ENCODE measurements at regions not wholly inside any gene's neighbourhood (a gene's known extent, or its start where the extent isn't known, plus 50 kb on each side); places are given as distances from the start of the nearest gene placed in this dataset.
"Not testable (repeated sequence)": the region's sequence is repeated elsewhere in the genome, so short reads cannot be mapped to it uniquely, and the experiment has no call there.

DNA sequence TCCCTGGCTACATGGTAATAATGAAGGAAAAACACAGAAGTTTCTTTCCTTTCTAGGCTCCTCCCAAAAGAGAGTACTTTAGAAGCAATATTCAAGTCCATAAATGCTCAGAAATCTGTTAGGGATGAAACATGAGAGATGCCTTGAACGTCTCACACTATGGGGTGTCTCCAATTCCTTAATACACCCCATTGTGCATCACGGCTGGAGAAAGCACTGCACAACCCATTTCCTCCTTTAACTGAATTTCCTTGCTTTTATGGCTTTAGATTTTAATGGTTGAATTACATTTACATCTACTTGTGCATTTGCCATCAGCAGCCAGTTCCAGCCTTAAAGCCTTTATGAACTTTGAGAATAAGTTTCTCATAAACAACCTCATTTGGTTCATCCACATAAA is 498.9 kb upstream of the PTBP2 start:
- no peak for FAIRE-seq

DNA sequence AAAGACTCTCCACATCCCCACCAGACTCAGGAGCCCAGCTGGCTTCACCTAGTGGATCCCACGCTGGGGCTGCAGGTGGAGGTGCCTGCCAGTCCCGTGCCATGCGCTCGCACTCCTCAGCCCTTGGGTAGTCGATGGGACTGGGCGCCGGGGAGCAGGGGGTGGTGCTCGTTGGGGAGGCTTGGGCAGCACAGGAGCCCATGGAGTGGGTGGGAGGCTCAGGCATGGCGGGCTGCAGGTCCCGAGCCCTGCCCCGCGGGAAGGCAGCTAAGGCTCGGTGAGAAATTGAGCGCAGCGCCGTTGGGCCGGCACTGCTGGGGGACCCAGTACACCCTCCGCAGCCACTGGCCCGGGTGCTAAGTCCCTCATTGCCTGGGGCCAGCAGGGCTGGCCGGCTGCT is 497.4 kb upstream of the PTBP2 start:
- FAIRE-seq = not testable (repeated sequence)

DNA sequence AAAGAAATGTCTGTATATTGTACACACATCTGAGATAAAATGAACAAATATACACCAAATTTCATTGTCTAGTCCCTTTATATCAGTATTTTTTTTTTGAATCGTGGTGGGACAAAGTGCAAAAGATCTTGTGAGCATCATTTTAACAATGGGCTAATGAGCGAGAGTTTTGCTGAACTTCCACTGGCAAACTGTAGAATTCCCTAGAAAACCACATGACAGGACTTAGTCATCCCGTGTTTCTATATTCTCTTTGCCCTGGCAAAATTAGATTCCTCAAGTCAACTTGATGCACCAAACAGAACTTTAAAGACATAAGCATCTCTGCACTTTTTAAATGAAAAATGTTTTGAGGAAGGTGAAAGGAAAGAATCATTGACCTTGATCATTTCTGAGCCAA is 488.2 kb upstream of the PTBP2 start:
- no peak for FAIRE-seq

DNA sequence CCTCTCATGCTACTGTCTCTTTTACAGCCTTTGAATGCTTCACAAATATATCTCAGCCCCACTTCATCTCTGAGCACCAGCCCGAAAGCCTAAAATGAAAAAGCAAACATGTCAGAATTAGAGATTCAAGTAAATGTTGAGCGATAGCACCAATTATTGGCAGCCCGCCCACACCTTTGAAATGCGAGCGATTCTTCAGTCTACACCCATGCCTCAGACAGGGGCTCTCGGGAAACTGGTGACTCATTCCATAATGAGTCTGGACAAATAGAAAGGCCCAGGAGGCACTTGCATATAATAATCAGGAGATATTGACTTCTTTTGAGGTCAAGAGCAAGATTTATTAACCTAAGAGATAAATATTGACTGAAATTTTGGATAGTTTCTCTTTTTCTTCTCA is 487.3 kb upstream of the PTBP2 start:
- no peak for FAIRE-seq

DNA sequence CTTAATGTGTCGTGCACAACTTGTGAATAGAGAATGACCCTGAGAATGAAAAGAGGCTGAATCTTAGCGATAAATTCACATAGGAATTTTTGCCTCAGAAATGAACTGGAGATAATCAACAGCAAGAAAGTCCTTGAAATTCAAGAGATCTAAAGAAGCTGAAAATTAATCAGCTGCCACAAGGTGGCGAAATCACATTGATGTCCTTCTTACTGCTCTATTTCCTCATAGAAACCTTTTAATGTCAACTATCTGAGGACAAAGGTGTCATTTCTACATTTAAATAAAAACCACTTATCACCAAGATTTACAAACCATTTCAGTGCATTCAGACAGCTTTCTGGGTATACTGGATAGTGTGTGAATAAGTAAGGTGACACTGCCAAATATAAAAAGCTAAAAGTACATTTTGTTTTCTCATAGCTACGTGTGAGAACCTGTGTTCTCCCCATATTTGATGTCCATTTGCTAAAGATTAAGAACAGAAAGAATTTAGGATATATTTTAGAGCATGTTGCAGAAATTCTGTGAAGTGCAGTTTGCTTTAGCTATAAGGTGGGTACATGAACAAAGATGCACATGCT is 485.3 kb upstream of the PTBP2 start:
- FAIRE-seq = peak; percentile 77

DNA sequence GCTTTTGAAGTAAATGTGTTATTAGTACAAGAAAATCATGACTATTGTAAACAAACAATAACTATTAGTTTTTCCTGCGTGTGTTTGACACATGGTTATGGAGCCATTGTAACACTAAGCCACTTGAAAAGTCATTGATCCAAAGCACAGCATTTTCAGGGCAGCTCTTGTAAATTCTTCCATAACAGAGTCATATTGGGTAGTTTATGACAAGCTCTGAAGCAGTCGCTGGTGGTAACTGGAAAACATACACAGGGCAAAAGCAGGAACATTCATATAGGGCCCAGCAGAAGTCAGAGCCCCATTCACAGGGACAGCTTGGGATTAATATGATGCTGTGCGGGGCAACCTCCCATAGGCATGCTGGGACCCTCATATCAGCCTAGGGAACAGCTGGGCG is 483.2 kb upstream of the PTBP2 start:
- no peak for FAIRE-seq

DNA sequence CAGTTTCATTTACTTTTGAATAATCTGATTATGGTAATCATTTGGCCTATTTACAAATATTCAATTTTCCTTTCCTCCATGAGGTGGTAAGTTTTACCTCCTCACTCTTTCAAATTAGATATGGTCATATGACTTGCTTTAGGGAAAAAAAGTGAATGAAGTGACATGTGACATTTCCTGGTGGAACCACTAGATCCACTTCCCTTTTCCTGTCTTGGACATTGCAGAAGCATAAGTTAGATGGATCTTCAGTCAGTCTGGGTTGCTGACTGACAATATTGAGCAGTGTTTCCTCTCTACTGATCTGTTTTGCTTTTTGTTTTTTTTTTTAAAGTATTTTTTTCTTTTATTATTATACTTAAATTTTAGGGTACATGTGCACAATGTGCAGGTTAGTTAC is 481.1 kb upstream of the PTBP2 start:
- no peak for FAIRE-seq

DNA sequence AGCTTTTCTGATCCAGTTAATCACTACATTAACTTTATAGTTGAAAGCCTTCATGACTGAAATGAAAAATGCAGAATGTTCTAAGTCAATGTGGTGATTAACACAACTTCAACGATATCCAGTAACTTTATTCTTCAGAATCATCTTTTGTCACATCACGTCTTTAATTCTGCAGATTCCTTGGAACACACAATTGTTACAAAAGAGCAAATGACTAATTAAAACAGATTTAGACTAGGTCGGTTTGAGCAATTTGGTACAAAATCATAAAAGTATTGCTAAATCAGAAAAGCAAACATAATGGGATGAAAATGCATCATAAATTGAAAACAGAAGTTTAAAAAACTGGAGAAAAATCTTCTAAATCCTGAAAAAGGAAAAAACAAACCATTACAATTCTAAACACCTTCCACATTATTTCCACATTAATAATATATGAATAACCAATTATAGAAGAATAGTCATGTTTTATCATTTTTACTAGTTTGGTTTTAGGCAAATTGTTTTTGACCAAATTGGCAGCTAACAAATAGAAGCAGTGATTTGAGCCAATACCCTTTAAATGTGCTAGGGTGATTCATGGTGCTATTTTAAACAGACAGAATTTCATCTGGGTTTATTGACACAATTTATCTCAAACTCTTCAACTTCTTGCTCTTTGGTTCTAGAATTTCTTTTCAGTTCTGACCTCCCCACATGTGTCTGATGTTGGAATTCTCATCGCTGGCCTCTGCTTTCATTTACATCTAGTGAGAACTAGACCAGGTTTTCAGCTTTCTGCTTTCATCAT is 468.1 kb upstream of the PTBP2 start:
- no peak for FAIRE-seq

DNA sequence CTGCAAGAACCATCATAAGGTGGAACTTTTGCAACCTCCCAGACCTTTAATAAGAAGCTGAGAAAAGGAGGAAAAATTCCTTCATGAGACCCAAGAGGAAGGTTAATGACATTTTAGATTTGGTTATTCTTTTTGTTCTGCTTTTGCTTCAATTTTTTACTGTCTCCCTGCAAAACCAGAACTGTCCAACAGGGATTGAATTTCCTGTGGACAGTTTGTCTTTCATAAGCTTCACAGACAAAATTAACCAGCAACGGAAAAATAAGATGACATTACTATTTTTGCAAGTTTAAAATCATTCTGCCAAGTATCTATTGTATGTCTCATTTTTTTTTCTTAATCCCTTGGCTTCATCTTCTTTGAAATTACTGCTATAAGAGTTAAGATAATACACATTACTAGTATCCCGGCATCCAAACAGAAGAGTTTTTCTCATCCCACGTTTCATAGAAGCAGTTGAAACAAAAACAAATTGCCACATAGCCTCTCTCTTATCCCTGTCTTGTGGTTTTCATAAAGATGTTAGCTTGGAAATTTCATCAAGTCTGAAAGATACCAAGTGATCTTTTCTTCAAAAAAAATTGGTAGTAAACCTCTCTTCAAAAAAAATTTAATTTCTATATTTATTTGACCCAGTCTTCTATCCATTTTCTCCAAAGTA is 465.3 kb upstream of the PTBP2 start:
- FAIRE-seq = no peak

DNA sequence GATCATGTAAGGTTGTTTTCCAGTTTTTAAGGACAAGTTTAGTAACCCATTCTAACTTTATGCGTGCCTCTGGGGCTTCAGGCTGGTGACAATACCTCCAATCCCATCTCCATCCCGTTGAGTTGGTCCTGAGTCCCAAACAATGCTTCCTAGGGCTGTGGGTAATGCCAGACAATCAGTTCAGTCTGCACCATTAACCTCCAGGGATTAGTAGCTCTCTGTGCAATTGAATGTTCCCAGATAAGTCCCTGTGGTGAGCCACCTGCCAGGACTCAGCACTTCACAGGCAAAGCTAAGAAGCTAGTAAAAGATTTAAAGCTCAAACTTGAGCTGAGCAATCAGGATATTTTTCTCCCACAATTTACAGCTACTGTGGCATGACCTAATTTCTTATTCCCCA is 462.2 kb upstream of the PTBP2 start:
- no peak for FAIRE-seq

DNA sequence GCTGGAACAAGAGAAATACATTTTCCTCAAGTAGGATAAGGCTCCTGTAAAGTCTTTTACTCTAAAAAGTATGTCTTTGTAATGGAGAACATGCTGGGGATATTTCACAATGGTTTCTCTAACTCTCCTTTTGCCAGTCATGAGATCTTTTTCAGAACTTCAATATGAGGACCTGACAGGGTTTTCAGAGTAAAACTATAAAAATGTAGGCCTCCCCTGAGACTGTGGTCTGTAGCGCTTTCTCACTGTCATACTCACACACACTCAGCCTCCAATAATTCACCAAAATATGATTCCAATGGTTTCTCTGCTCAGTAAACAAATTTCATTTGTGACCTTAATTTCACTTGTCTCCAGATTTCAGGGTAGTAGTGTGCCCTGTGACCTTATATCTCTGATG is 440.1 kb upstream of the PTBP2 start:
- no peak for FAIRE-seq

DNA sequence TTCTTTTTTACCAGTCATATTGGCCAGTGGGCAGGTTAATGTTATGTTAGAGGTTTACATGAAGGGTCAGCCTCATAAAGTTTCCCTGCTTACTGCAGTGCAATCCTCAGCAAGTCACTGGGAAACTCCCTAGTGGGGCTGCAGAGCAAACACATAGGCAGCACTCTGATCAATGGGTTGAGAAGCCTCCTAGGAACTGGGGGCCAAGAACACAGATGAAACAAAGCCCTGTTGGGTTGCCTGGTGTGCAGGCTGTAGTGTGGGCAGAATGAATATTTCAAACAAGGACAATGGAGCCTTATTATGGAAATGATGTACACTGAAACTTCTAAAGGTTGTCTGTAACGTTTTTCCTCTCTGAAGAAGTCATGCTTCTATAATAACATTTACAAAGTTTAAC is 431.6 kb upstream of the PTBP2 start:
- FAIRE-seq = no peak

DNA sequence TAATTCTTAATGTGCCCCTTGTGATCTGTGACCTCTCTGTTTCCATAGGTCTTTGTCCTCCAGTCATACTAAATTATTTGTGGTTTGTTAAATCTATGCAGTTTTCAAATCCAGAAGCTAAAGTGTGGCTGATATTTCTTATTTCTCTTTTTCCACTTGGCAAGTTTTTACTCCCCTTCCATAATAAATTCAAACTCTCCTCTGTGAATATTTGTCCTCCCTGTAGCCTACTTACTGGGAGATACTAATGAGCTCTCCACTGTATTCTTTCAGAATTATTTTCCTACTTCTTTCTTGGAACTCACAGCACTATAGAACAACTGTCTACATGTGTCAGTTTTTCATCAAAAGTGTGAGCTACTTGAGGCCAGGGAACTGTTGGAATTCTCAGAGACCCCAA is 430.8 kb upstream of the PTBP2 start:
- no peak for FAIRE-seq

DNA sequence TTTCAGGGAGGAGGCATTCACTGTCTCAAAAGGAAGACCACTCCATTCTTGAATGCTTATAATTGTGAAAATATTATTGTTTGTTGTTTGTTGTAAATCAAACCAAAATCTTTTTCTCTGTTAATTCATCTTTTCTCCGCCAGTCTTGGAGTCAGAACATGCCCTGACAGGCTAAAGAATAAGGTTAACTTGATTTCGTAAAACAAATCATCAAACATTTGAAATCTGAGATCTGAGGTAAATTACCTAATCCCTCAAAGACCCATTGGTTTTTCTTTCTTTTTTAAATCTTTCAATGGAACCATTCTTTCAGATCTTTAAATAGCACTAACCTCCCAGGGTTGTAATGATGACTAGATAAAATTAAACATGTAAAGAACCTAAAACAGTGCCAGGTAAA is 430.1 kb upstream of the PTBP2 start:
- FAIRE-seq = no peak

DNA sequence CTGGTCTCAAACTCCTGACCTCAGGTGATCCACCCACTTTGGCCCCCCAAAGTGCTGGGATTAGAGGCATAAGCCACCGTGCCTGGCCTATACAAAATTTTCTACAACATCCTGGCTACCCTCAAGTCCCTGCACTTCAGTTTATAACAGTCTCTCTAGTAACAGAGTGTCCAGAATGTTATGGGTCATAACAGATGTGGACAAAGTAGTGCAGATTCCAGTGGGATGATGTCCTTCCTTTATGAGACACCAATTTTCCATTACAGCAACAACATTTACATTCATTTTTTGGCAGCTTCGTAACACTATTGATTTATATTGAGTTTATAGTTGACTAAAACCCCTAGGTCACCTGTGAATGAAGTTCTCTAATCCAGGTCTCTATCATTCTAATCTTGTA is 429.4 kb upstream of the PTBP2 start:
- FAIRE-seq = no peak

DNA sequence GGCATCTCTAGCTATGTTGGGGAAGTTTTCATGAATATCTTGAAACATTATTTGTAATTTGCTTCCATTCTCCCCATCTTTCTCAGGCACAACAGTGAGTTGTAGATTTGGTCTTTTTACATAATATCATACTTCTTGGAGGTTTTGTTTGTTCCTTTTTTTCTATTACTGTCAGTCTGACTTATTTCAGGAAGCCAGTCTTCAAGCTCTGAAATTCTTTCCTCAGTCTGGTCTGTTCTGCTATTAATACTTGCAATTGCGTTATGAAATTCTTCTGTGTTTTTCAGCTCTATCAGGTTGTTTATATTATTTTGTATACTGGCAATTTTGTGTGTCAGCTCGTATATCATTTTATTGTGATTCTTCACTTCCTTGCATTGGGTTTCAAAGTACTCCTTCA is 424.6 kb upstream of the PTBP2 start:
- no peak for FAIRE-seq

DNA sequence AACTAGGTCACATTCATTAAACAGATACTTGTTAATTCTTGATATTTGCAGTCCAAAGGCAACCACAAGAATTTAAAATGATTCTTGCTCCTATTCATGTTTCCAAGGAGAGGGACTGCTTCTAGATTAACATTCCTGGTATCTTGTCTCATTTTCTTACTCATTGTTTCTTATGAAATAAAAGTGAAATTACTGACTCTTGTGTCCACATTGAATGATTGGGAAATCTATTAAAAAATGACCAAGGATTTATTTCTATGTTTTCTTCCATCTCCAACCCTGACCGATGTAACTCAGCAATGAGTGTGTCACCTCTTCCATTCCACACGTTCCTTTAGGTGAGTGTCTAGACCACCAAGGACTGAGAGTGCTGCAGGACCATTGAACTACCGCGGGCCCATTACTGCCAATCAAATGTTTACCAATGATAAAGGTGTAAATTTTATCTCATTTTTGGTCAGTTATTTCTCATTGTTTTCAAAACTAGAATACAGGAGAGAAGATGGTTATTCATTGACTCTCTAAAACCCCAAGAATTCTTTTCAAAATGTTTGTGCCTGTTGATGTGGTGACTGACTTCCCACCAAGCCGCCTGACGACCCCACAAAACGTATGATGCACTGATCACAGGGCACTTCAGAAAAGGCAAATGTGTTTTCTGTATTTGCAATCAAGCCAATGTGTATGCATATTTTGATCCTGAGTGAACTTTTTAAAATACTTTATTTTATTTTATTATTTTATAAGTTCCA is 414.6 kb upstream of the PTBP2 start:
- FAIRE-seq = no peak

DNA sequence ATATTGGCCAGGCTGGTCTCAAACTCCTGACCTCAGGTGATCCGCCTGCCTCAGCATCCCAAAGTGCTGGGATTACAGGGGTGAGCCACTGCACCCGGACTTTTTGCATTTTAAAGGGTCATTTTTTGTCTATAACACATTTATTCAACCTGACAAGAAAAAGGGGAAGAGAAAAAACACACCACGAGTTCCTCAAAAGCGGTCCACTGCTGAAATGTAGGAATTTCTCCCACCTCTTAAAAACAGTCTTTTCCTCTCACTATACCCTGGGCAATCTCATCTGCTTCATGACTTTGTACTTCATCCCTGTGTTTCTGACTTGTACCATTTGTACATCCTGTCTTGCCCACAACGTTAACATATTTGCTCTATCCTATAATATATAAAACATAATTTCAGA is 413.3 kb upstream of the PTBP2 start:
- FAIRE-seq = no peak

DNA sequence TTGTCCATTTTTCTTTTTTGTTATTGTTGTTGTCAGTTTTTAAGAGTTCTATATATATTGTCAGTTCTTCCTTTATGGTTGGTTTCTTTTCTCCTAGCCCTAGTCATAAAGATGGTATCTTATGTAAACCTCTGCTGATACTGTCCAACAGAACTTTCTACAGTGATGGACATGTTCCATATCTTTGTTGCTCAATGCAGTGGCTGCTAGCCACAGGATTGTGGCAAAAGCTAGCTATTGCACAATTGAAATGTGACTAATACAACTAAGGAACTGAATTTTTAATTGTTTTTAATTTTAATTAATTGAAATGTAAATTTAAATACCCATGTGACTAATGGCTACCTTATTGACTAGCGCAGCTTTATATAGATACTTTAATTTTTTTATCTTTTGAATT is 411.8 kb upstream of the PTBP2 start:
- no peak for FAIRE-seq

DNA sequence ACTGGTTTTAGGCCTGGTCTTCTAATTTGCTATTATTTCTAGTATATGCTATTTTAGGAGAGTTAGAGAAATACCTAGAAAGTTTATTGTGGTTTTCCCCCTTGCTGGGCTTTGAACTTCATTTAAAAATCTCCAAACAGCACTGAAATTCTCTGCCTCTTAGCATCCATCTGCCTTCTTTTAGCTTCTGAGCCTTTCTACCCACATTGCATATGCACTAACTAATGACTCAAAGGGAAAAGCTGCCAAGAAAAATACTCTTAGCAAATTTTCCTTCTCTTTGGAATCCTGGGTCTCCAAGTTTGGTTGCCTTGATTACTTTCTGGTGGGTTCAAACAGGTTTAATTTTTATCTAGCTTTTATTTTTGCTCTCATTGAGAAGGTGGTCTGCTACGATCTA is 408.4 kb upstream of the PTBP2 start:
- FAIRE-seq = no peak

DNA sequence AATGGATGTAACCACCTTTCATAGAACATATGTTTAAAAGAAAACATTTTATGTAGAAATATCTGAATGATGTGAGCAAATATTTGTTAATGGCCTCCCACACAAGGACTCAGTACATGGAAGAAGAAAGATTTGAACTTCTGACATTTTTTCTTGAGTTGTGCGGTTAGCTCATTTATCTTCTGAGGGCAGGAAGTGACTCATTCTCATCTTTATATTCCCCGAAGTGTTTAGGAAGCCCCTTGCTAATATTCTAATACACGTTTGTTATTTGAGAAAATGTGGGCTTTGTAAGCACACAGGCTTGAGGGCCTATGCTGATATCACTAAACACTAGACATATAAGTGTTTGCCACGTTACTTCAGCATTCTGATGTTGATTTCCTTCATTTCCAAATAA is 392.5 kb upstream of the PTBP2 start:
- FAIRE-seq = no peak

DNA sequence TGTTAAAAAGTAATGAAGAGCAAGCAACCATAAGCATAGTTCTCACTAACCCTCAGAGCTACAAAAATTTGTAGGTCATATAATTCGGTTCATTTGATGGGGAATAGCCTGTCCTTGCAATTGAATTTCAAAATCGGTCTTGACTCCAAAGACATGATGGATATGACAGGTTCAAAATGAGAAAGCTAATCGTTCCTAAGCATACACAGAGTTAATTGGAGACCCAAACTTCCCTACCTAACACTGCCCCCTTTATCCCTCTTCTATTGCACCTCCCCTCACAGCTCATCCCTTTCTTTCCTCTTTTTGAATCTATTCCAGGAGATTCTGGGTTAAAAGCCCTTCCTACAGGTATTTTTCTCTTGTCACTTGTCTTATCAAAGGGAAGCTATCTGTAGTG is 390.0 kb upstream of the PTBP2 start:
- no peak for FAIRE-seq

DNA sequence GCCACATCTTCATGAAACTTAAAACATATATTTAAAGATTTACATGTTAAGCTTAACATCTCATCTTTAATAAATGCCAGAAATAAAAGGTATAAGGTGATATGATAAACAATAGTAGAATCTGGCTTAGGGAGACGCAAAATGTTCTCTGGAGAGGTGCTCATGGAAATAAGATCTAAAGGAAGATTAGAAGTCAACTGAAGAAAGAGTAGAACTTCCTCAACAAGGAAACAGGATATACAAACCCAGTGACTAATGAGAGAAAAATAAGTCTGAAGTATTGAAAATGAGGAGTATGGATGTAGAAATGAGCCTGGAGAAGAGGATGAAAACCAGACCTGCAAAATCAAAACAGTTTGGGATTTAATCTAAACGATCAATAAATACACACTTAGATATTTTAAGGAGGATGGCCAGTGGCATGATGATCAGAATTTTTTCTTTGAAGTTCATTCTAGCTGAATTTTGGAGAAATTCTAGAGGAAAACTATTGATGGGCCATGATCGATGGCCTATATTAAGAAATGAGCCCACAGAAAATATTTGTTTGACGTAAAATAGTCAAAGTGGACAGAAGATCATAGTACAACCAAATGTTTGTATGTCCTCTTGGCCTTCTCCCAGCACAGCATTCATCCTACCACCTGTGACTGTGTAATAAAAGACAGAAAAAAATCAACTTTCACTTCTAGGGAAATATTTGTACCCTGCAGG is 387.9 kb upstream of the PTBP2 start:
- FAIRE-seq = no peak
